ENCODE measurements at regions not wholly inside any gene's neighbourhood (a gene's known extent, or its start where the extent isn't known, plus 50 kb on each side); places are given as distances from the start of the nearest gene placed in this dataset.

DNA sequence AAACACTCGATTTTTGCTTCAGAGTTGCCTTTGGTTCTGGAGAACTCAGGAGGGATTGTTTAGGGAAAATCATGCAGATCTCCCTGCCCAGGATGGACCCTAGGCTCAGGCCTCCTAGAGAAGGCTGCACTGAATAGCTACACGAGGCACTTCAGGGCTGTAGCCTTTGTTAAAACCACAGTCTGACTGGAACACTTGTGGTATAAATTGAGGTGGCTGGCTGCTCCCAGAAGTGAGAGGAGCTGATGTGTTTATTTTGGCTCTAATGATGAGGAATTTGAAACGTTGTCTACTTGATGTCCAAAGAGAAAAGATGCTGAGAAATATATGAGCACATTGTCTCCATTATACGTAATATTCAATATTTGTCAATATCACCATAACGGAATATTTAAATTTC is 762.1 kb upstream of the ARGLU1 start:
- no peak overlapping the region for H3K4me3 ChIP-seq (ENCODE audit: low read depth, low read length)
- DNase-seq (ENCODE audit: low read depth): no peak
- TF ChIP-seq, protein P1, sequence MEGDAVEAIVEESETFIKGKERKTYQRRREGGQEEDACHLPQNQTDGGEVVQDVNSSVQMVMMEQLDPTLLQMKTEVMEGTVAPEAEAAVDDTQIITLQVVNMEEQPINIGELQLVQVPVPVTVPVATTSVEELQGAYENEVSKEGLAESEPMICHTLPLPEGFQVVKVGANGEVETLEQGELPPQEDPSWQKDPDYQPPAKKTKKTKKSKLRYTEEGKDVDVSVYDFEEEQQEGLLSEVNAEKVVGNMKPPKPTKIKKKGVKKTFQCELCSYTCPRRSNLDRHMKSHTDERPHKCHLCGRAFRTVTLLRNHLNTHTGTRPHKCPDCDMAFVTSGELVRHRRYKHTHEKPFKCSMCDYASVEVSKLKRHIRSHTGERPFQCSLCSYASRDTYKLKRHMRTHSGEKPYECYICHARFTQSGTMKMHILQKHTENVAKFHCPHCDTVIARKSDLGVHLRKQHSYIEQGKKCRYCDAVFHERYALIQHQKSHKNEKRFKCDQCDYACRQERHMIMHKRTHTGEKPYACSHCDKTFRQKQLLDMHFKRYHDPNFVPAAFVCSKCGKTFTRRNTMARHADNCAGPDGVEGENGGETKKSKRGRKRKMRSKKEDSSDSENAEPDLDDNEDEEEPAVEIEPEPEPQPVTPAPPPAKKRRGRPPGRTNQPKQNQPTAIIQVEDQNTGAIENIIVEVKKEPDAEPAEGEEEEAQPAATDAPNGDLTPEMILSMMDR (IDR thresholded peaks at IDR 0.05; ENCODE audit: control insufficient read depth, extremely low read depth, insufficient read depth): no peak

DNA sequence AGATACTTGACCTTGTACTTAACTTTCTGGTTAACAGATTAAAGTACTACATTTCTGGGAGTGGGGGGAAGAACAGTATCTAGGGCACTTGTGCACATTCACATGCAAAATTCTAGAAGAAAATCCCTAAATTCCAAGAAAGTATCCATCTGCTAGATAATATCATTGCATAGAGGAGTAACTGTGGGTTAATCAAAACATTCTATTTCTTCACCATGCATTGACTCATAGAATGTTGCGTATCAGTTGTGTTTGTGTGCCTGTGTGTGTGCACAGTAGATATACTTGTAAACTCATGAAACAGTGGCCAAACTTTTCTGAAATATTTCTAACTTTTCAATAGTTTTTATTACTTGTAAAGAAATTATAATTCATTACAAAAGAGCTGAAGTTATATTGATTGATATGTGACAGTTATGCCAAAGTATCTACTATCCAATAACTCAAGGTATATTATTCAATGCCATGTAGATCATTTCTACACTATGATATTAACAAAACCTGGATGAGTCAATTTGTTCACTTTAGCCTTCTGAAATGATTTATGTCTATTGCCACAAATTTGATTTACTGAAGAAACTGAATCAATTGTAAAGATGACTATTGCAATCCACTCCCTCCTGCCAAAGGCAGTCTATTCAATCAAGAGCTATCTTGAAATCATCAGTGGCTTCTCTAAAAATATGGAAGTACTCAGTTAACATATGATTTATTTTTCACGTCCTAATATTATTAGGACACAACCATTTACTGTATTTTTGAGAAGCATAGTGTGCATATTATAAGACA is 756.7 kb upstream of the ARGLU1 start:
- TF ChIP-seq, protein P1 (IDR thresholded peaks at IDR 0.05; ENCODE audit: control insufficient read depth, extremely low read depth, insufficient read depth): no peak

GRCh38 chr13:107322228-107322627 is 754.3 kb upstream of the ARGLU1 start:
- H3K4me3 ChIP-seq (ENCODE audit: low read depth, low read length): no peak overlapping the region

More for the DNA sequence above, 756.7 kb upstream of the ARGLU1 start:
- H3K4me3 ChIP-seq (ENCODE audit: low read depth, low read length): no peak overlapping the region
- DNase-seq (ENCODE audit: low read depth): no peak

GRCh38 chr13:107305178-107305577 is 737.2 kb upstream of the ARGLU1 start:
- no peak overlapping the region for H3K4me3 ChIP-seq (ENCODE audit: low read depth, low read length)
- no peak for DNase-seq (ENCODE audit: low read depth)
- TF ChIP-seq, protein P1 (IDR thresholded peaks at IDR 0.05; ENCODE audit: control insufficient read depth, extremely low read depth, insufficient read depth): no peak

More at GRCh38 chr13:107322228-107322627, 754.3 kb upstream of the ARGLU1 start:
- TF ChIP-seq, protein P1 (IDR thresholded peaks at IDR 0.05; ENCODE audit: control insufficient read depth, extremely low read depth, insufficient read depth): no peak
- DNase-seq (ENCODE audit: low read depth): no peak

DNA sequence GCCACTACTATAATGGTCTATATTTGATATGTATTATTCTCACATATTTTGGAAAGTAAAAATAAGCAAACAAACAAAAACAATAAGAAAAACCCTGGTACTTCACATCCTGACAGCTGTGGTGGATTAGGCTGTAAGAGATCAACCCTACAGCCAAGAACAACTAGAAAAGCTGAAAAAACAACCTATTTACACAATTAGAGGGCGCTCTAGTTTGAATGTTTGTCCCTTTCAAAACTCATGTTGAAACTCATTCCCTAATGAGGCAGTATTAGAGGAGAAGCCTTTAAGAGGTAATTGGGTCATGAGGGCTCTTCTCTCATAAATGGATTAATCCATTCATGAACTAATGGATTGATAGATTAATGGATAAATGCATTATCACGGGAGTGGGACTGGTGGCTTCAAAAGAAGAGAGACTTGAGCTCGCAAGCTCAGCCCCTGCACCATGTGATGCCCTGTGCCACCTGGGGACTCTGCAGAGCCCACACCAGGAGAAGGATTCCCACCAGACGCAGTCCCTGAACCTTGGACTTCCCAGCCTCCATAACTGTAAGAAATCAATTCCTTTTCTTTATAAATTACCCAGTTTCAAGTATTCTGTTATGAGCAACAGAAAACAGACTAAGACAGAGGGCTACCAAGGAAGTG is 733.9 kb upstream of the ARGLU1 start:
- H3K4me3 ChIP-seq (ENCODE audit: low read depth, low read length): no peak overlapping the region
- no peak for DNase-seq (ENCODE audit: low read depth)
- TF ChIP-seq, protein P1 (IDR thresholded peaks at IDR 0.05; ENCODE audit: control insufficient read depth, extremely low read depth, insufficient read depth): no peak

- no peak for DNase-seq (ENCODE audit: low read depth)
- H3K4me3 ChIP-seq (ENCODE audit: low read depth, low read length): no peak overlapping the region
- TF ChIP-seq, protein P1 (IDR thresholded peaks at IDR 0.05; ENCODE audit: control insufficient read depth, extremely low read depth, insufficient read depth): no peak
Observed at GRCh38 chr13:107299717-107300116, 731.8 kb upstream of the ARGLU1 start.

Measured in LNCaP clone FGC (cell line).